GM12874 (cell line): ENCODE measurements at regions not wholly inside any gene's neighbourhood (a gene's known extent, or its start where the extent isn't known, plus 50 kb on each side); places are given as distances from the start of the nearest gene placed in this dataset.

ENCODE experiments used
- TF ChIP-seq, protein P1 (sequence below): IDR thresholded peaks from 2 replicates; pipeline ENCODE4 v1.5.1; 2011; ENCODE audit warnings: low read depth, mild to moderate bottlenecking, control low read depth, low read length, moderate library complexity; ENCODE audit not compliant: insufficient read depth

DNA sequence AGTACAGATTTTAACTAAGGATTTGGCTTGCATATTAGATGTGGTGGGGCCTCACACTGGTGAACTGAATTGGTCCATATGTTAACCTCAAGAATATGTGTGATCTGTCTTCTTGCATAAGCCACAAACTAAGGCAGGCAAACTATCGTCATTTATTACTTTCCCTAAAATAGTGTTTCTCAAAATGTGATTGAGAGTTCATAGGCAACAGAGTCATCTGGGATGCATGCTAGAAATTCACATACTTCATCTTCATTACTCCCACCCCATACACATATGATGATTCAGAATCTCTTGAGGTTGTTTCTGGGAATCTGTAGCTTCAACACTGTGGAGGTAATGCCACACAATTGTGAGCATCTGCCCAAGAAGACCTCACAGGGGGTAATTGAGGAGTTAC lies 822.8 kb upstream of the CDH2 start:
- TF ChIP-seq, protein P1, sequence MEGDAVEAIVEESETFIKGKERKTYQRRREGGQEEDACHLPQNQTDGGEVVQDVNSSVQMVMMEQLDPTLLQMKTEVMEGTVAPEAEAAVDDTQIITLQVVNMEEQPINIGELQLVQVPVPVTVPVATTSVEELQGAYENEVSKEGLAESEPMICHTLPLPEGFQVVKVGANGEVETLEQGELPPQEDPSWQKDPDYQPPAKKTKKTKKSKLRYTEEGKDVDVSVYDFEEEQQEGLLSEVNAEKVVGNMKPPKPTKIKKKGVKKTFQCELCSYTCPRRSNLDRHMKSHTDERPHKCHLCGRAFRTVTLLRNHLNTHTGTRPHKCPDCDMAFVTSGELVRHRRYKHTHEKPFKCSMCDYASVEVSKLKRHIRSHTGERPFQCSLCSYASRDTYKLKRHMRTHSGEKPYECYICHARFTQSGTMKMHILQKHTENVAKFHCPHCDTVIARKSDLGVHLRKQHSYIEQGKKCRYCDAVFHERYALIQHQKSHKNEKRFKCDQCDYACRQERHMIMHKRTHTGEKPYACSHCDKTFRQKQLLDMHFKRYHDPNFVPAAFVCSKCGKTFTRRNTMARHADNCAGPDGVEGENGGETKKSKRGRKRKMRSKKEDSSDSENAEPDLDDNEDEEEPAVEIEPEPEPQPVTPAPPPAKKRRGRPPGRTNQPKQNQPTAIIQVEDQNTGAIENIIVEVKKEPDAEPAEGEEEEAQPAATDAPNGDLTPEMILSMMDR: no peak

DNA sequence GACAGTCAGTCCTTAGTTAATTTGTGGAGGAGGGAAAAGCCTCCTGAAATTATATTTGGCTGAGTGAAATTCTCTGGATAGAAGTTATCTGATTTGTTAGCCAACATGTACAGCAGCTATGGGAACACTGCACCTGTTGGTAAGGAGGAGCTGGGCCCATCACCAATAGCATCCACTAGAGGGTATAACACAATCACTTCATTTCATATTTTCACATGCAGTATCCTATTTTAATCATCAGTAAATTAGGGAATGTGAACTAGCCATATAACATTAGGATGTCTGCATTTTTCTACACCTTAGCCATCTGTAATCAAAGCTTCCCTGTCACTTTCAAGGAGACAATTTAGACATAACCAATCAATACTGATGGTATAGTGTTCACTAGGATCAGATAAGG lies 818.4 kb upstream of the CDH2 start:
- TF ChIP-seq, protein P1: no peak

DNA sequence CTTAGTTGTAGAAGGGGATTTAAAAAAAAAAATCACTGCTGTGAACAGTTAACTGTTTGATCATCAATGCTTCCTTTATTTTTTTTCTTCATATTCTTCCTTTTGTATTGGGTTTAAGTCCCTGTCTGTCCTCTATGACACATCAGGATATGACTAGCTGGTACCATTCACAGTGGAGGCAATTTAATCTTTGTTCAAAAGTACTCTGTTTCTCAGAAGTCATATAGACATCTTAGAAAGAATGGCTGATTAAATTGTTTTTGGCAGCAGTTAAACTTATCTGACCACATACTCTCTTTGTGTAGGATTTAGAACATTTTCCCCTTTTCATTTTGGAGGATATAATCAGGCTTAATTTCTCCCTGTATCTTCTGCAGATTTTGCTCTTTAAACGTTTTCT lies 807.8 kb upstream of the CDH2 start:
- TF ChIP-seq, protein P1: no peak

DNA sequence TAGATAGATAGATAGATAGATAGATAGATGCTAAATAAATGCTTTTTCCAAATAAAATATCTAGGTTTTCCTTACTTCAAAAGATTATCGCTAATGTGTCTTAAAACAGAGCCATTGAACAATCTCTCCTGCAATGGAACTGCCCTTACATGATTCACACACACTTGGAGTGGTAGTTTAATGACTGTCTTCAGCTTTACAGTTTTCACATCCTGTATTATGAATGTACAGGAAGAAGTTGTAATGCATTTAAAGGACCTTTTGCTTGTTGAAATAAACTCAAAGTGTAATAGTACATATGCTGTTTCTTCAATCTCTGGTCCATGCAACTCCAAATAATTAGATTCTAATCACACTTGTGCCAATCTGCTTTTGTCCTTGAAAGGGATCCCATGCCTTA lies 797.6 kb upstream of the CDH2 start:
- TF ChIP-seq, protein P1: no peak

DNA sequence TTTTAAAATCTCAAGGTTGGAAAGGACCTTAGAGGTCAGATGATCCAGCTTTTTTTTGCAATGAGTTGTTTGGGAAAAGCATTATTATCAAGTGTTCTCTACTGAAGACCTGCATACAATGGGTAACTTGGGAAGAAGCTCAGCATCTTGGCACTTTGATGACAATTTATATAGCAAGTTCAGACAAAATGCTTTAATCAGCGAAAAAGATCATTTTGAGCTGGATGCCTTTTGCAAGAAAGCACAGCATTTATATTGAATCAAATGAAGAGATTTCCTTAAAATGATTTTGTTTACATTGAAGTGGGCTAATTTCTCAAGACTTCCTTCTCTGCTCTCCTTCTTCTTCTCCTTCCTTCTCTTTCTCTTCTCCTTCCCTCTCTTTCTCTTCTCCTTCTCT lies 796.4 kb upstream of the CDH2 start:
- TF ChIP-seq, protein P1: no peak

DNA sequence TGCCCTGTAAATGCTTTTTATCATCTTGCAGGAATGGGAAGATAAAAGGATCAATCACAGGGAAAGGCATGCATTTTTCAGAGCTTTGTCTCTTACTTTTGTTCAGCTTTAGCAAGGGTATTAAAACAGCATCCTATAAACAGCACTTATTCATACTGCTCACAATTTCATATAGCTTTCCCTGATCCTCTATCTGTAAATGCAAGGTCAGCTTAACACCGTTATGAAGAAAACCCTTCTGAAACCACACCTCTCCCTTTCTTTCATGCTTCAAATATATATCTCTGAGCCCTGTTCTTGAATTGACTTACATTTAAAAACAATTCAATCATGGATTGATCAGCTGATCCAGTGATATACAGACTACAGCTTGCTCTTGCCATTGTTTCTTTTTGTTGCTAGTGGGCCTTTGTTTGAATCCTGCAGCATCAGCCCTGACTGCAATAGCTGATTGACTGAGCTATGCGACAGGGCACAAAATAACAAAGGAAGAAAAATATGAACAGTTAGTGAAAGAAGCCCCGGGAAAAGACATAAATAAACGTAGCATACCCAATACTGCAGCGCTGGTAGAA lies 795.5 kb upstream of the CDH2 start:
- TF ChIP-seq, protein P1: no peak

DNA sequence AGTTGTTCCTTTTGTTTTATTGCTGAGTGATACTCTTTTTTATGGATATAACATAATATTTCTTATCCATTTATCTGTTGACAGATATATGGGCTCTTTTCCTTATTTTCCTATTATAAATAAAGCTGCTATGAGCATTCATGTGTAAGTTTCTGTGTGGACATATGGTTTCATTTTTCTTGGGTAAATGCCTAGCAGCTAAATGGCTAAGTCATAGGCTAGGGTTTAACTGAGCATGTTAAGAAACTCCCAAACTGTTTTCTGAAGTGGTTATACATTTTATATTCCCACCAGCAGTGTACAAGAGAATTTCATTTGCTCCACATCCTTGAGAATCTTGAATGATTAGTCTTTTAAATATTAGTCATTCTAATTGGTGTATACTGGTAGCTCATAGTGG lies 786.6 kb upstream of the CDH2 start:
- TF ChIP-seq, protein P1: no peak
